ENCODE measurements at regions not wholly inside any gene's neighbourhood (a gene's known extent, or its start where the extent isn't known, plus 50 kb on each side); places are given as distances from the start of the nearest gene placed in this dataset.

GRCh38 chr7:46169384-46169755 is 248.3 kb upstream of the IGFBP3 start:
- ATAC-seq (no peak), DNase-seq (no peak)
- H3K27me3 ChIP-seq: no peaks in the 10 kb centered on the region
- no peak for TF ChIP-seq CTCF (IDR thresholded peaks at IDR 0.05)
- H3K9me3 ChIP-seq: no peaks in the 10 kb centered on the region
- no peak overlapping the region for H3K4me3 ChIP-seq
- H3K27ac ChIP-seq: no peak overlapping the region
- no peaks in the 10 kb centered on the region for H3K36me3 ChIP-seq
- intact Hi-C loops (cut with DNase I): no loop called here
- no peaks in the 10 kb centered on the region for H3K4me1 ChIP-seq

GRCh38 chr7:46168671-46169383 is 247.8 kb upstream of the IGFBP3 start:
- DNase-seq (no peak), ATAC-seq (no peak)
- TF ChIP-seq CTCF (IDR thresholded peaks at IDR 0.05): no peak
- no peaks in the 10 kb centered on the region for H3K9me3 ChIP-seq
- H3K4me1 ChIP-seq: no peaks in the 10 kb centered on the region
- no peaks in the 10 kb centered on the region for H3K36me3 ChIP-seq
- H3K27ac ChIP-seq: no peak overlapping the region
- intact Hi-C loops (cut with DNase I): no loop called here
- H3K27me3 ChIP-seq: no peaks in the 10 kb centered on the region
- no peak overlapping the region for H3K4me3 ChIP-seq

GRCh38 chr7:46168231-46168630 is 247.2 kb upstream of the IGFBP3 start:
- no peaks in the 10 kb centered on the region for H3K36me3 ChIP-seq
- H3K9me3 ChIP-seq: no peaks in the 10 kb centered on the region
- H3K4me1 ChIP-seq: no peaks in the 10 kb centered on the region
- H3K27me3 ChIP-seq: no peaks in the 10 kb centered on the region
- H3K4me3 ChIP-seq: no peak overlapping the region
- DNase-seq (no peak), ATAC-seq (no peak)
- no peak overlapping the region for H3K27ac ChIP-seq
- no peak for TF ChIP-seq CTCF (IDR thresholded peaks at IDR 0.05)
- intact Hi-C loops (cut with DNase I): no loop called here

GRCh38 chr7:46165276-46165675 is 244.2 kb upstream of the IGFBP3 start:
- no peak overlapping the region for H3K27ac ChIP-seq
- no peak for TF ChIP-seq CTCF (IDR thresholded peaks at IDR 0.05)
- intact Hi-C loops (cut with DNase I): no loop called here
- no peaks in the 10 kb centered on the region for H3K4me1 ChIP-seq
- ATAC-seq (no peak), DNase-seq (no peak)
- H3K9me3 ChIP-seq: no peaks in the 10 kb centered on the region
- H3K36me3 ChIP-seq: no peaks in the 10 kb centered on the region
- H3K27me3 ChIP-seq: no peaks in the 10 kb centered on the region
- H3K4me3 ChIP-seq: no peak overlapping the region

- no peak for TF ChIP-seq CTCF (IDR thresholded peaks at IDR 0.05)
- intact Hi-C loops (cut with DNase I): no loop called here
- ATAC-seq (no peak), DNase-seq (no peak)
- H3K36me3 ChIP-seq: no peaks in the 10 kb centered on the region
- H3K27ac ChIP-seq: no peak overlapping the region
- H3K4me1 ChIP-seq: no peaks in the 10 kb centered on the region
- no peak overlapping the region for H3K4me3 ChIP-seq
- no peaks in the 10 kb centered on the region for H3K27me3 ChIP-seq
- no peaks in the 10 kb centered on the region for H3K9me3 ChIP-seq
Observed at GRCh38 chr7:46164629-46165028, 243.6 kb upstream of the IGFBP3 start.

All from left lung (tissue), 4 donors.